RWPE1 (cell line): ENCODE measurements at regions not wholly inside any gene's neighbourhood (a gene's known extent, or its start where the extent isn't known, plus 50 kb on each side); places are given as distances from the start of the nearest gene placed in this dataset.

Experiments
- CTCF ChIA-PET: fragments of 350-600 bp; sonication (Branson Sonifier 250); formaldehyde crosslinking; extraction: SDS; loops from one replicate; lab custom pipeline; 2021; lab: Yijun Ruan, JAX
- POLR2A ChIA-PET: fragments of 400-600 bp; formaldehyde crosslinking; extraction: SDS; loops from one replicate; lab custom pipeline; 2020; ENCODE audit warnings: antibody characterized with exemption; ENCODE audit not compliant: low non-redundant PET; lab: Yijun Ruan, JAX
- DNase-seq: peaks from one replicate; pipeline ENCODE4 v3.0.0; 2012; ENCODE audit warnings: low spot score
- H3K27ac ChIP-seq: fragments of 450-650 bp; 2 replicates; pipeline ENCODE4 v1.5.1; 2017
- CTCF ChIP-seq: fragments of 450-650 bp; conservative IDR thresholded peaks from 2 replicates; pipeline ENCODE4 v1.5.1; 2017; ENCODE audit warnings: low read depth, mild to moderate bottlenecking

- DNase-seq: no peak
- TF ChIP-seq CTCF: no peak
- ChIA-PET POLR2A (no interaction called here), CTCF (no interaction called here)
- H3K27ac ChIP-seq: no peak overlapping the region
These were observed 348.7 kb upstream of the PTBP2 start for GRCh38 chr1:96372881-96373280.

- no peak overlapping the region for H3K27ac ChIP-seq
- CTCF ChIA-PET: no interaction called here
- DNase-seq: no peak
- TF ChIP-seq CTCF: no peak
- POLR2A ChIA-PET: no interaction called here
These were observed 347.4 kb upstream of the PTBP2 start for GRCh38 chr1:96374076-96374762.

GRCh38 chr1:96376846-96377245, 344.7 kb upstream of the PTBP2 start:
- no peak overlapping the region for H3K27ac ChIP-seq
- no peak for TF ChIP-seq CTCF
- POLR2A ChIA-PET: no interaction called here
- DNase-seq: no peak
- CTCF ChIA-PET: interaction anchor here (0.6 to 0.7 kb wide), 2 partner anchors 102 to 637 kb away, joined by 4 to 5 read pairs; no protein-coding TSS in a partner anchor

GRCh38 chr1:96384611-96385010, 337.0 kb upstream of the PTBP2 start:
- no peak for TF ChIP-seq CTCF
- POLR2A ChIA-PET: no interaction called here

GRCh38 chr1:96387785-96388184, 333.8 kb upstream of the PTBP2 start:
- DNase-seq: peak; percentile 18
- TF ChIP-seq CTCF: no peak
- H3K27ac ChIP-seq: no peak overlapping the region
- ChIA-PET POLR2A (no interaction called here), CTCF (no interaction called here)

More at GRCh38 chr1:96384611-96385010, 337.0 kb upstream of the PTBP2 start:
- CTCF ChIA-PET: no interaction called here
- no peak overlapping the region for H3K27ac ChIP-seq
- no peak for DNase-seq

GRCh38 chr1:96388421-96389310, 332.9 kb upstream of the PTBP2 start:
- TF ChIP-seq CTCF: no peak
- ChIA-PET CTCF (interaction anchor here (0.7 kb wide), 1 partner anchor 386 kb away, joined by 3 read pairs; no protein-coding TSS in a partner anchor), POLR2A (no interaction called here)
- no peak overlapping the region for H3K27ac ChIP-seq
- no peak for DNase-seq
